HepG2 (cell line): ENCODE measurements at regions not wholly inside any gene's neighbourhood (a gene's known extent, or its start where the extent isn't known, plus 50 kb on each side); places are given as distances from the start of the nearest gene placed in this dataset.

Experiments used
- CREB1 ChIP-seq, 2 experiments: fragments of 450-650 bp in 1 of 2; IDR thresholded peaks; 2 replicates each; pipeline ENCODE4 v1.6.1; 2016 to 2017; ENCODE audit warnings: control low read depth in 1 of 2, mild to moderate bottlenecking in 1 of 2, missing compliant biosample characterization in 1 of 2, missing genetic modification characterization in 1 of 2
- GMEB1 ChIP-seq: sonication (generic); formaldehyde crosslinking; IDR thresholded peaks from 2 replicates; pipeline ENCODE4 v1.5.1; 2020; ENCODE audit warnings: missing genetic modification reagents, mild to moderate bottlenecking, borderline replicate concordance
- HMG20A ChIP-seq: IDR thresholded peaks from 2 replicates; pipeline ENCODE4 v1.6.1; 2016; ENCODE audit warnings: borderline replicate concordance
- HOXD1 ChIP-seq: sonication (generic); formaldehyde crosslinking; IDR thresholded peaks from 2 replicates; pipeline ENCODE4 v1.5.0; 2020; ENCODE audit warnings: missing genetic modification reagents
- KLF11 ChIP-seq: IDR thresholded peaks from 2 replicates; pipeline ENCODE4 v1.6.1; 2016; ENCODE audit warnings: missing compliant biosample characterization
- MEIS1 ChIP-seq: sonication (generic); formaldehyde crosslinking; IDR thresholded peaks from 2 replicates; pipeline ENCODE4 v1.9.0; 2021; ENCODE audit warnings: mild to moderate bottlenecking, missing genetic modification reagents, moderate library complexity, borderline replicate concordance
- NAIF1 ChIP-seq: sonication (generic); formaldehyde crosslinking; IDR thresholded peaks from 2 replicates; pipeline ENCODE4 v1.5.0; 2020; ENCODE audit warnings: mild to moderate bottlenecking, missing genetic modification reagents, borderline replicate concordance
- NR2F1 ChIP-seq, 2 experiments: fragments of 450-650 bp in 1 of 2; formaldehyde crosslinking in 1 of 2; IDR thresholded peaks; 2 replicates each; pipeline versions ENCODE4 v1.5.0 to v1.6.1; 2016 to 2020; ENCODE audit warnings: mild to moderate bottlenecking in 1 of 2, missing compliant biosample characterization in 1 of 2, missing genetic modification reagents in 1 of 2, moderate library complexity in 1 of 2
- PCBP1 ChIP-seq: fragments of 200-400 bp; formaldehyde crosslinking; IDR thresholded peaks from 2 replicates; pipeline ENCODE4 v1.6.1; 2017; ENCODE audit warnings: mild to moderate bottlenecking, low read depth, low read length, borderline replicate concordance
- PHB2 ChIP-seq: fragments of 450-650 bp; IDR thresholded peaks from 2 replicates; pipeline ENCODE4 v1.6.1; 2018; ENCODE audit not compliant: partially characterized antibody
- RELA ChIP-seq: sonication (generic); formaldehyde crosslinking; IDR thresholded peaks from 2 replicates; pipeline ENCODE4 v1.4.0; 2020; ENCODE audit warnings: missing genetic modification reagents
- SNRNP70 ChIP-seq: fragments of 200-400 bp; formaldehyde crosslinking; IDR thresholded peaks from 2 replicates; pipeline ENCODE4 v1.6.1; 2017; ENCODE audit warnings: mild to moderate bottlenecking, low read depth, low read length, moderate library complexity
- TSC22D2 ChIP-seq: sonication (generic); formaldehyde crosslinking; IDR thresholded peaks from 2 replicates; pipeline ENCODE4 v1.5.1; 2020; ENCODE audit warnings: missing genetic modification reagents, mild to moderate bottlenecking, borderline replicate concordance
- ZBTB2 ChIP-seq: sonication (generic); formaldehyde crosslinking; IDR thresholded peaks from 2 replicates; pipeline ENCODE4 v1.8.0; 2022; ENCODE audit warnings: low read depth, missing genetic modification reagents
- ZNF180 ChIP-seq: sonication (generic); formaldehyde crosslinking; IDR thresholded peaks from 2 replicates; pipeline ENCODE4 v1.4.0; 2020; ENCODE audit warnings: low read depth, missing genetic modification reagents, borderline replicate concordance
- ZNF234 ChIP-seq: sonication (generic); formaldehyde crosslinking; conservative IDR thresholded peaks from 2 replicates; pipeline ENCODE4 v1.5.1; 2020; ENCODE audit warnings: mild to moderate bottlenecking, missing genetic modification reagents
- ZNF329 ChIP-seq: sonication (generic); formaldehyde crosslinking; IDR thresholded peaks from 2 replicates; pipeline ENCODE4 v1.9.0; 2021; ENCODE audit warnings: low read depth, mild to moderate bottlenecking, missing genetic modification reagents
- ZNF678 ChIP-seq: sonication (generic); formaldehyde crosslinking; IDR thresholded peaks from 2 replicates; pipeline ENCODE4 v1.4.0; 2020; ENCODE audit warnings: mild to moderate bottlenecking, missing genetic modification reagents
- ZUFSP ChIP-seq: sonication (generic); formaldehyde crosslinking; IDR thresholded peaks from 2 replicates; pipeline ENCODE4 v1.9.0; 2021; ENCODE audit warnings: missing genetic modification reagents, mild to moderate bottlenecking, borderline replicate concordance
- TF ChIP-seq, protein P1 (sequence below): sonication (generic); formaldehyde crosslinking; IDR thresholded peaks from 2 replicates; pipeline ENCODE4 v1.5.1; 2020; ENCODE audit warnings: missing genetic modification reagents, mild to moderate bottlenecking, borderline replicate concordance
- TF ChIP-seq, protein P2 (sequence below): sonication (generic); formaldehyde crosslinking; IDR thresholded peaks from 2 replicates; pipeline ENCODE4 v1.4.0; 2020; ENCODE audit warnings: mild to moderate bottlenecking, missing genetic modification reagents
- TF ChIP-seq, protein P3 (sequence below): IDR thresholded peaks from 2 replicates; pipeline ENCODE4 v1.6.1; 2012; ENCODE audit warnings: inconsistent platforms

- TF ChIP-seq ZBTB2 (CRISPR knock-in tag), result no peak
- TF ChIP-seq ZUFSP (CRISPR knock-in tag), result no peak
- no peak for TF ChIP-seq GMEB1 (CRISPR knock-in tag)
- TF ChIP-seq ZNF678 (CRISPR knock-in tag), result no peak
- TF ChIP-seq NAIF1, result no peak
- TF ChIP-seq, protein P1, sequence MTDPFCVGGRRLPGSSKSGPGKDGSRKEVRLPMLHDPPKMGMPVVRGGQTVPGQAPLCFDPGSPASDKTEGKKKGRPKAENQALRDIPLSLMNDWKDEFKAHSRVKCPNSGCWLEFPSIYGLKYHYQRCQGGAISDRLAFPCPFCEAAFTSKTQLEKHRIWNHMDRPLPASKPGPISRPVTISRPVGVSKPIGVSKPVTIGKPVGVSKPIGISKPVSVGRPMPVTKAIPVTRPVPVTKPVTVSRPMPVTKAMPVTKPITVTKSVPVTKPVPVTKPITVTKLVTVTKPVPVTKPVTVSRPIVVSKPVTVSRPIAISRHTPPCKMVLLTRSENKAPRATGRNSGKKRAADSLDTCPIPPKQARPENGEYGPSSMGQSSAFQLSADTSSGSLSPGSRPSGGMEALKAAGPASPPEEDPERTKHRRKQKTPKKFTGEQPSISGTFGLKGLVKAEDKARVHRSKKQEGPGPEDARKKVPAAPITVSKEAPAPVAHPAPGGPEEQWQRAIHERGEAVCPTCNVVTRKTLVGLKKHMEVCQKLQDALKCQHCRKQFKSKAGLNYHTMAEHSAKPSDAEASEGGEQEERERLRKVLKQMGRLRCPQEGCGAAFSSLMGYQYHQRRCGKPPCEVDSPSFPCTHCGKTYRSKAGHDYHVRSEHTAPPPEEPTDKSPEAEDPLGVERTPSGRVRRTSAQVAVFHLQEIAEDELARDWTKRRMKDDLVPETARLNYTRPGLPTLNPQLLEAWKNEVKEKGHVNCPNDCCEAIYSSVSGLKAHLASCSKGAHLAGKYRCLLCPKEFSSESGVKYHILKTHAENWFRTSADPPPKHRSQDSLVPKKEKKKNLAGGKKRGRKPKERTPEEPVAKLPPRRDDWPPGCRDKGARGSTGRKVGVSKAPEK, result no peak
- TF ChIP-seq MEIS1 (CRISPR knock-in tag), result no peak
- TF ChIP-seq RELA (CRISPR knock-in tag), result no peak
- TF ChIP-seq, protein P2, sequence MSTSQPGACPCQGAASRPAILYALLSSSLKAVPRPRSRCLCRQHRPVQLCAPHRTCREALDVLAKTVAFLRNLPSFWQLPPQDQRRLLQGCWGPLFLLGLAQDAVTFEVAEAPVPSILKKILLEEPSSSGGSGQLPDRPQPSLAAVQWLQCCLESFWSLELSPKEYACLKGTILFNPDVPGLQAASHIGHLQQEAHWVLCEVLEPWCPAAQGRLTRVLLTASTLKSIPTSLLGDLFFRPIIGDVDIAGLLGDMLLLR (CRISPR knock-in tag), result no peak
- no peak for TF ChIP-seq ZNF234 (CRISPR knock-in tag)
- TF ChIP-seq SNRNP70, result no peak
- TF ChIP-seq TSC22D2, result no peak
- TF ChIP-seq, protein P3, sequence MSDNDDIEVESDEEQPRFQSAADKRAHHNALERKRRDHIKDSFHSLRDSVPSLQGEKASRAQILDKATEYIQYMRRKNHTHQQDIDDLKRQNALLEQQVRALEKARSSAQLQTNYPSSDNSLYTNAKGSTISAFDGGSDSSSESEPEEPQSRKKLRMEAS, result no peak
- peak; percentile 82 for TF ChIP-seq HMG20A
- no peak for TF ChIP-seq PHB2
- TF ChIP-seq HOXD1 (CRISPR knock-in tag), result no peak
- no peak for TF ChIP-seq ZNF329 (CRISPR knock-in tag)
- peak; percentile 39 to 67; a peak in 2 of 4 replicates for TF ChIP-seq NR2F1 (CRISPR knock-in tag; IDR thresholded peaks at IDR 0.05)
- TF ChIP-seq PCBP1, result no peak
- no peak for TF ChIP-seq KLF11 (CRISPR knock-in tag)
- no peak for TF ChIP-seq ZNF180
- TF ChIP-seq CREB1 (IDR thresholded peaks at IDR 0.05), result peak; percentile 83
- TF ChIP-seq CREB1 (CRISPR knock-in tag; IDR thresholded peaks at IDR 0.05), result peak; percentile 57; the same call in 1 of the 2 replicates
Observed at GRCh38 chr3:72270072-72270681, 485.2 kb upstream of the PROK2 start (continued).
